ENCODE measurements at regions not wholly inside any gene's neighbourhood (a gene's known extent, or its start where the extent isn't known, plus 50 kb on each side); places are given as distances from the start of the nearest gene placed in this dataset.

GRCh38 chr20:58008413-58008812 is 220.0 kb downstream of the ANKRD60 start:
- Histone ChIP-seq H3K18ac (ENCODE audit: extremely low read depth, low read length) (no peak overlapping the region), H3K9me3 (ENCODE audit: insufficient read depth in 2 of 2, low read depth in 1 of 2, low read length in 1 of 2) (0 out of 4 replicates have a peak, but pooled peaks cover 0 to 3% of the 10 kb centered on the region in 2 experiments), H3K14ac (ENCODE audit: insufficient read length) (no peak overlapping the region), H4K5ac (ENCODE audit: insufficient read length, low read depth, low read length) (no peak overlapping the region), H3K4me2 (ENCODE audit: insufficient read depth in 1 of 2, low read depth in 2 of 2, low read length in 2 of 2) (no peak overlapping the region), H3K36me3 (ENCODE audit: control insufficient read depth in 2 of 4, insufficient read depth in 4 of 4, low read length in 3 of 4) (no peaks in the 10 kb centered on the region), H2BK5ac (ENCODE audit: low read depth, low read length) (no peak overlapping the region), H2AK5ac (ENCODE audit: low read depth, low read length) (no peak overlapping the region), H2AFZ (ENCODE audit: low read length) (no peak overlapping the region), H3K4me3 (ENCODE audit: extremely low read depth in 1 of 4, insufficient read depth in 2 of 4, low read depth in 3 of 4, low read length in 4 of 4) (no peak overlapping the region), H3K4me1 (replicated peaks in 1 of 4; ENCODE audit: control insufficient read depth in 3 of 4, insufficient read depth in 4 of 4, low read length in 3 of 4) (no peaks in the 10 kb centered on the region; a peak in 1 of 7 replicates), H3K27me3 (replicated peaks in 1 of 4; ENCODE audit: control insufficient read depth in 3 of 4, extremely low read depth in 1 of 4, insufficient read depth in 3 of 4, low read length in 3 of 4) (no peaks in the 10 kb centered on the region), H2BK15ac (ENCODE audit: low read length) (no peak overlapping the region), H3K9ac (replicated peaks in 1 of 4; ENCODE audit: extremely low read depth in 1 of 4, low read depth in 3 of 4, low read length in 3 of 4) (no peak overlapping the region), H4K91ac (replicated peaks; ENCODE audit: insufficient read length, low read length) (no peak overlapping the region), H4K8ac (ENCODE audit: extremely low read depth, insufficient read depth, low read length) (no peak overlapping the region), H3K23ac (ENCODE audit: insufficient read length) (no peak overlapping the region), H4K20me1 (replicated peaks in 1 of 2; ENCODE audit: control insufficient read depth in 1 of 2, insufficient read depth in 2 of 2, low read length in 2 of 2) (no peaks in the 10 kb centered on the region), H2BK12ac (ENCODE audit: low read depth, low read length) (no peak overlapping the region), H2BK20ac (ENCODE audit: low read length) (no peak overlapping the region), H3K4ac (replicated peaks; ENCODE audit: insufficient read length, low read depth, low read length) (no peak overlapping the region), H2BK120ac (replicated peaks; ENCODE audit: low read depth, low read length) (no peak overlapping the region), H3K56ac (replicated peaks; ENCODE audit: insufficient read length, low read depth, low read length) (no peak overlapping the region), H3K79me1 (ENCODE audit: low read depth, low read length) (no peaks in the 10 kb centered on the region), H3K27ac (ENCODE audit: low read depth, low read length) (no peak overlapping the region), H3K79me2 (ENCODE audit: control insufficient read depth in 1 of 2, insufficient read depth in 2 of 2, low read length in 2 of 2) (no peaks in the 10 kb centered on the region), H3K23me2 (ENCODE audit: low read depth, low read length) (no peaks in the 10 kb centered on the region; the same call in 1 of the 2 replicates)
- DNase-seq (ENCODE audit: low read depth in 1 of 2, low spot score in 2 of 2) (no peak), FAIRE-seq (no peak)
- CTCF ChIA-PET (ENCODE audit: partially characterized antibody), result interaction anchor here (1.6 kb wide), 1 partner anchor 13 kb away, joined by 5 read pairs; no protein-coding TSS in a partner anchor
- POLR2A ChIA-PET (ENCODE audit: partially characterized antibody), result interaction anchor here (0.8 kb wide), 1 partner anchor 12 kb away, joined by 3 read pairs; no protein-coding TSS in a partner anchor
- WGBS, 2 experiments (ENCODE audit: extremely low coverage in 1 of 2, insufficient coverage in 1 of 2, insufficient read length in 1 of 2, insufficient replicate concordance in 2 of 2, low coverage in 1 of 2, low lambda C conversion rate in 2 of 2, missing lambda C conversion rate in 1 of 2), result 81% methylated on average over 7 of the region's 13 CpGs; no CpG with 5 or more reads in 1 of the 2 experiments
- no peak for TF ChIP-seq TAF7 (optimal IDR thresholded peaks at IDR 0.05; ENCODE audit: borderline replicate concordance, low read depth, low read length)
- TF ChIP-seq EP300 (IDR thresholded peaks at IDR 0.05; ENCODE audit: borderline replicate concordance in 1 of 2, low read depth in 2 of 2, low read length in 2 of 2), result no peak
- no peak for TF ChIP-seq RNF2 (IDR thresholded peaks at IDR 0.05; ENCODE audit: borderline replicate concordance, low read depth, low read length, missing control alignments, poor library complexity, severe bottlenecking)
- no peak for TF ChIP-seq CTBP2 (IDR thresholded peaks at IDR 0.05; ENCODE audit: borderline replicate concordance, insufficient read depth, insufficient read length, low read length)
- TF ChIP-seq ATF2 (IDR thresholded peaks at IDR 0.05; ENCODE audit: low read length), result no peak
- no peak for TF ChIP-seq RBBP5 (IDR thresholded peaks at IDR 0.05; ENCODE audit: borderline replicate concordance, low read depth, low read length)
- TF ChIP-seq TBP (IDR thresholded peaks at IDR 0.05; ENCODE audit: low read depth, low read length), result no peak
- no peak for TF ChIP-seq EZH2 (IDR thresholded peaks at IDR 0.05; ENCODE audit: low read depth, low read length, severe bottlenecking)
- no peak for TF ChIP-seq YY1 (IDR thresholded peaks at IDR 0.05; ENCODE audit: low read depth, low read length)
- no peak for TF ChIP-seq RFX5 (IDR thresholded peaks at IDR 0.05; ENCODE audit: borderline replicate concordance, low read depth, low read length)
- TF ChIP-seq JUN (IDR thresholded peaks at IDR 0.05; ENCODE audit: low read depth, low read length), result no peak
- TF ChIP-seq MAFK (IDR thresholded peaks at IDR 0.05; ENCODE audit: low read depth, low read length), result no peak

Data from H1 (cell line).